ENCODE measurements at regions not wholly inside any gene's neighbourhood (a gene's known extent, or its start where the extent isn't known, plus 50 kb on each side); places are given as distances from the start of the nearest gene placed in this dataset.

GRCh38 chr9:1505489-1505888, 455.3 kb downstream of the DMRT2 start:
- ATAC-seq (replicated peaks) (no peak), DNase-seq (no peak)
- no peaks in the 10 kb centered on the region for H3K4me1 Mint-ChIP-seq
- no peak overlapping the region for H3K4me3 Mint-ChIP-seq
- H3K9me3 Mint-ChIP-seq, result peaks cover 0 to 2% of the 10 kb centered on the region in 2 donors
- H3K36me3 Mint-ChIP-seq, result no peaks in the 10 kb centered on the region
- no peaks in the 10 kb centered on the region for H3K27me3 Mint-ChIP-seq
- H3K27ac Mint-ChIP-seq, result no peak overlapping the region

GRCh38 chr9:1510712-1511111, 460.6 kb downstream of the DMRT2 start:
- Mint-ChIP-seq H3K27me3 (no peaks in the 10 kb centered on the region), H3K4me3 (no peak overlapping the region), H3K27ac (no peak overlapping the region), H3K4me1 (no peaks in the 10 kb centered on the region), H3K9me3 (peaks cover 0 to 3% of the 10 kb centered on the region in 2 donors), H3K36me3 (no peaks in the 10 kb centered on the region)
- DNase-seq (no peak), ATAC-seq (replicated peaks) (no peak)

- Mint-ChIP-seq H3K27ac (no peak overlapping the region), H3K4me1 (no peaks in the 10 kb centered on the region), H3K4me3 (no peak overlapping the region), H3K27me3 (no peaks in the 10 kb centered on the region), H3K9me3 (peaks cover 0 to 3% of the 10 kb centered on the region in 2 donors), H3K36me3 (no peaks in the 10 kb centered on the region)
- DNase-seq (no peak), ATAC-seq (replicated peaks) (no peak)
These were observed 462.9 kb downstream of the DMRT2 start for GRCh38 chr9:1513105-1513504.

- Mint-ChIP-seq H3K36me3 (no peaks in the 10 kb centered on the region), H3K27me3 (no peaks in the 10 kb centered on the region), H3K27ac (no peak overlapping the region), H3K4me1 (no peaks in the 10 kb centered on the region), H3K4me3 (no peak overlapping the region), H3K9me3 (peaks cover 0 to 3% of the 10 kb centered on the region in 2 donors)
- ATAC-seq (replicated peaks) (no peak), DNase-seq (no peak)
These were observed 464.1 kb downstream of the DMRT2 start for GRCh38 chr9:1514250-1514649.

GRCh38 chr9:1514776-1515363, 464.7 kb downstream of the DMRT2 start:
- no peaks in the 10 kb centered on the region for H3K36me3 Mint-ChIP-seq
- H3K4me1 Mint-ChIP-seq, result no peaks in the 10 kb centered on the region
- no peak overlapping the region for H3K4me3 Mint-ChIP-seq
- H3K27ac Mint-ChIP-seq, result no peak overlapping the region
- DNase-seq (no peak), ATAC-seq (replicated peaks) (no peak)
- no peaks in the 10 kb centered on the region for H3K27me3 Mint-ChIP-seq
- peaks cover 0 to 2% of the 10 kb centered on the region in 2 donors for H3K9me3 Mint-ChIP-seq

- DNase-seq, result no peak
- H3K36me3 Mint-ChIP-seq, result no peaks in the 10 kb centered on the region
- no peak overlapping the region for H3K27ac Mint-ChIP-seq
- H3K27me3 Mint-ChIP-seq, result no peaks in the 10 kb centered on the region
- H3K4me3 Mint-ChIP-seq, result no peak overlapping the region
- ATAC-seq (replicated peaks), result peak in 1 of 2 donors; percentile 57
- peaks cover 0 to 1% of the 10 kb centered on the region in 2 donors for H3K9me3 Mint-ChIP-seq
- no peaks in the 10 kb centered on the region for H3K4me1 Mint-ChIP-seq
These were observed 465.4 kb downstream of the DMRT2 start for GRCh38 chr9:1515557-1515956.

GRCh38 chr9:1521547-1521946, 471.4 kb downstream of the DMRT2 start:
- no peak for DNase-seq
- Mint-ChIP-seq H3K4me3 (no peak overlapping the region), H3K36me3 (no peaks in the 10 kb centered on the region), H3K4me1 (no peaks in the 10 kb centered on the region), H3K27me3 (no peaks in the 10 kb centered on the region), H3K27ac (no peak overlapping the region), H3K9me3 (no peaks in the 10 kb centered on the region)
- no peak for ATAC-seq (replicated peaks)

- Mint-ChIP-seq H3K27ac (no peak overlapping the region), H3K9me3 (no peaks in the 10 kb centered on the region), H3K36me3 (no peaks in the 10 kb centered on the region), H3K27me3 (no peaks in the 10 kb centered on the region), H3K4me3 (no peak overlapping the region), H3K4me1 (no peaks in the 10 kb centered on the region)
- DNase-seq (no peak), ATAC-seq (replicated peaks) (no peak)
These were observed 472.1 kb downstream of the DMRT2 start for GRCh38 chr9:1522219-1522767.

GRCh38 chr9:1528456-1528855, 478.3 kb downstream of the DMRT2 start:
- no peak overlapping the region for H3K4me3 Mint-ChIP-seq
- peaks cover 0 to 6% of the 10 kb centered on the region in 2 donors for H3K9me3 Mint-ChIP-seq
- no peak overlapping the region for H3K27ac Mint-ChIP-seq

GRCh38 chr9:1530696-1531095, 480.5 kb downstream of the DMRT2 start:
- DNase-seq, result no peak
- H3K4me3 Mint-ChIP-seq, result no peak overlapping the region
- H3K27me3 Mint-ChIP-seq, result no peaks in the 10 kb centered on the region
- H3K4me1 Mint-ChIP-seq, result no peaks in the 10 kb centered on the region
- H3K27ac Mint-ChIP-seq, result no peak overlapping the region
- no peak for ATAC-seq (replicated peaks)
- no peaks in the 10 kb centered on the region for H3K36me3 Mint-ChIP-seq
- peaks cover 1 to 8% of the 10 kb centered on the region in 2 donors for H3K9me3 Mint-ChIP-seq

More at GRCh38 chr9:1528456-1528855, 478.3 kb downstream of the DMRT2 start:
- ATAC-seq (replicated peaks), result no peak
- Mint-ChIP-seq H3K4me1 (no peaks in the 10 kb centered on the region), H3K27me3 (no peaks in the 10 kb centered on the region), H3K36me3 (no peaks in the 10 kb centered on the region)
- DNase-seq, result no peak

- no peaks in the 10 kb centered on the region for H3K36me3 Mint-ChIP-seq
- DNase-seq, result no peak
- peaks cover 1 to 9% of the 10 kb centered on the region in 2 donors for H3K9me3 Mint-ChIP-seq
- H3K27me3 Mint-ChIP-seq, result no peaks in the 10 kb centered on the region
- no peak overlapping the region for H3K4me3 Mint-ChIP-seq
- no peak for ATAC-seq (replicated peaks)
- H3K27ac Mint-ChIP-seq, result no peak overlapping the region
- H3K4me1 Mint-ChIP-seq, result no peaks in the 10 kb centered on the region
These were observed 481.3 kb downstream of the DMRT2 start for GRCh38 chr9:1531424-1531823.

- Mint-ChIP-seq H3K4me1 (no peaks in the 10 kb centered on the region), H3K9me3 (peaks cover 1 to 9% of the 10 kb centered on the region in 2 donors), H3K27me3 (no peaks in the 10 kb centered on the region), H3K36me3 (no peaks in the 10 kb centered on the region), H3K4me3 (no peak overlapping the region), H3K27ac (no peak overlapping the region)
- DNase-seq (no peak), ATAC-seq (replicated peaks) (no peak)
These were observed 482.0 kb downstream of the DMRT2 start for GRCh38 chr9:1532171-1532570.

- no peaks in the 10 kb centered on the region for H3K27me3 Mint-ChIP-seq
- no peak for ATAC-seq (replicated peaks)
These were observed 480.1 kb upstream of the SMARCA2 start for GRCh38 chr9:1535051-1535450.

GRCh38 chr9:1535599-1535998, 479.5 kb upstream of the SMARCA2 start:
- no peak for DNase-seq
- no peak overlapping the region for H3K27ac Mint-ChIP-seq
- H3K27me3 Mint-ChIP-seq, result no peaks in the 10 kb centered on the region
- no peaks in the 10 kb centered on the region for H3K4me1 Mint-ChIP-seq
- peaks cover 1 to 3% of the 10 kb centered on the region in 2 donors for H3K9me3 Mint-ChIP-seq
- H3K4me3 Mint-ChIP-seq, result no peak overlapping the region
- no peaks in the 10 kb centered on the region for H3K36me3 Mint-ChIP-seq
- no peak for ATAC-seq (replicated peaks)

More at GRCh38 chr9:1535051-1535450, 480.1 kb upstream of the SMARCA2 start:
- Mint-ChIP-seq H3K36me3 (no peaks in the 10 kb centered on the region), H3K4me3 (no peak overlapping the region), H3K9me3 (peaks cover 1 to 3% of the 10 kb centered on the region in 2 donors), H3K27ac (no peak overlapping the region), H3K4me1 (no peaks in the 10 kb centered on the region)
- DNase-seq, result no peak

- no peaks in the 10 kb centered on the region for H3K4me1 Mint-ChIP-seq
- no peak overlapping the region for H3K4me3 Mint-ChIP-seq
- no peak overlapping the region for H3K27ac Mint-ChIP-seq
- ATAC-seq (replicated peaks), result no peak
- DNase-seq, result no peak
- H3K27me3 Mint-ChIP-seq, result no peaks in the 10 kb centered on the region
- peaks cover 1 to 3% of the 10 kb centered on the region in 2 donors for H3K9me3 Mint-ChIP-seq
- no peaks in the 10 kb centered on the region for H3K36me3 Mint-ChIP-seq
These were observed 478.5 kb upstream of the SMARCA2 start for GRCh38 chr9:1536522-1537170.
